ENCODE measurements at regions not wholly inside any gene's neighbourhood (a gene's known extent, or its start where the extent isn't known, plus 50 kb on each side); places are given as distances from the start of the nearest gene placed in this dataset.

DNA sequence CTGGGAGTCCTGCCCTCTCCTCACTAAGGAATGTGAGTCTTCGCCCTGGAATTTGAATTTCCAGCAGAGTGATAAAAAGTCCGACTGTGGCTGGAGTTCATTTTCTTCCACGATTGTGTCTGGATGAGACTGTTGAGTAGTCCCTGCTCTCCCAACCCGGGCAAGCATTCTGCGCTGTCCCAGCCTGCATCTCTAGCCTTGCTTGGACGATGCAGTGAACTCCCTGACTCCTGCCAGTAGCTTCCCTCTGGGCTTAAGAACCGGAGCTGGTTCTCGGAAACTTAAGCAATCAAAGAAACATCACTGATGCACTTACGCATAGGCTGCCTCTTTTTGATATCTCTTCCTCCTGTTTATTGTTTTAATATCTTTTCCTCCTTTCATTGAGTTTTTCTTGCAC is 116.0 kb upstream of the FZD8 start:
- H3K36me3 ChIP-seq (ENCODE audit: control insufficient read depth in 2 of 4, insufficient read depth in 4 of 4, low read length in 3 of 4), result no peaks in the 10 kb centered on the region
- CTCF ChIA-PET (ENCODE audit: partially characterized antibody), result interaction anchor here (1.0 kb wide), 1 partner anchor 63 kb away, joined by 3 read pairs; no protein-coding TSS in a partner anchor
- H4K5ac ChIP-seq (ENCODE audit: insufficient read length, low read depth, low read length), result no peak overlapping the region
- no peak overlapping the region for H4K91ac ChIP-seq (replicated peaks; ENCODE audit: insufficient read length, low read length)
- no peak overlapping the region for H3K23ac ChIP-seq (ENCODE audit: insufficient read length)
- no peak overlapping the region for H2AFZ ChIP-seq (ENCODE audit: low read length)
- POLR2A ChIA-PET (ENCODE audit: partially characterized antibody), result no interaction called here
- no peak for FAIRE-seq
- no peaks in the 10 kb centered on the region for H4K20me1 ChIP-seq (replicated peaks in 1 of 2; ENCODE audit: control insufficient read depth in 1 of 2, insufficient read depth in 2 of 2, low read length in 2 of 2)
- no peaks in the 10 kb centered on the region for H3K23me2 ChIP-seq (ENCODE audit: low read depth, low read length)
- no peak overlapping the region for H3K56ac ChIP-seq (replicated peaks; ENCODE audit: insufficient read length, low read depth, low read length)
- no peak overlapping the region for H2BK15ac ChIP-seq (ENCODE audit: low read length)
- H2BK5ac ChIP-seq (ENCODE audit: low read depth, low read length), result no peak overlapping the region
- H3K79me2 ChIP-seq (ENCODE audit: control insufficient read depth in 1 of 2, insufficient read depth in 2 of 2, low read length in 2 of 2), result no peaks in the 10 kb centered on the region
- no peak overlapping the region for H2BK120ac ChIP-seq (replicated peaks; ENCODE audit: low read depth, low read length)
- WGBS, 2 experiments (ENCODE audit: extremely low coverage in 1 of 2, insufficient coverage in 1 of 2, insufficient read length in 1 of 2, insufficient replicate concordance in 2 of 2, low coverage in 1 of 2, low lambda C conversion rate in 2 of 2, missing lambda C conversion rate in 1 of 2), result 86% methylated on average over 9 of the region's 9 CpGs; no CpG with 5 or more reads in 1 of the 2 experiments
- H3K79me1 ChIP-seq (ENCODE audit: low read depth, low read length), result no peaks in the 10 kb centered on the region
- no peak overlapping the region for H3K4ac ChIP-seq (replicated peaks; ENCODE audit: insufficient read length, low read depth, low read length)
- H3K27ac ChIP-seq (ENCODE audit: low read depth, low read length), result no peak overlapping the region
- no peak overlapping the region for H3K4me2 ChIP-seq (ENCODE audit: insufficient read depth in 1 of 2, low read depth in 2 of 2, low read length in 2 of 2)
- no peak overlapping the region for H3K14ac ChIP-seq (ENCODE audit: insufficient read length)
- H3K9ac ChIP-seq (replicated peaks in 1 of 4; ENCODE audit: extremely low read depth in 1 of 4, low read depth in 3 of 4, low read length in 3 of 4), result no peak overlapping the region
- H3K9me3 ChIP-seq (ENCODE audit: insufficient read depth in 2 of 2, low read depth in 1 of 2, low read length in 1 of 2), result no peaks in the 10 kb centered on the region
- no peak overlapping the region for H3K18ac ChIP-seq (ENCODE audit: extremely low read depth, low read length)
- H3K4me3 ChIP-seq (ENCODE audit: extremely low read depth in 1 of 4, insufficient read depth in 2 of 4, low read depth in 3 of 4, low read length in 4 of 4), result no peak overlapping the region
- H4K8ac ChIP-seq (ENCODE audit: extremely low read depth, insufficient read depth, low read length), result no peak overlapping the region
- no peaks in the 10 kb centered on the region for H3K27me3 ChIP-seq (replicated peaks in 1 of 4; ENCODE audit: control insufficient read depth in 3 of 4, extremely low read depth in 1 of 4, insufficient read depth in 3 of 4, low read length in 3 of 4)
- DNase-seq (ENCODE audit: low read depth in 1 of 2, low spot score in 2 of 2), result no peak
- no peaks in the 10 kb centered on the region for H3K4me1 ChIP-seq (replicated peaks in 1 of 4; ENCODE audit: control insufficient read depth in 3 of 4, insufficient read depth in 4 of 4, low read length in 3 of 4)
- H2AK5ac ChIP-seq (ENCODE audit: low read depth, low read length), result no peak overlapping the region
- H2BK20ac ChIP-seq (ENCODE audit: low read length), result no peak overlapping the region
- no peak overlapping the region for H2BK12ac ChIP-seq (ENCODE audit: low read depth, low read length)
- TF ChIP-seq SP1 (IDR thresholded peaks at IDR 0.05; ENCODE audit: low read depth, low read length), result no peak
- TF ChIP-seq RXRA (IDR thresholded peaks at IDR 0.05; ENCODE audit: insufficient read depth, low read depth, low read length), result no peak
- TF ChIP-seq ZNF274 (IDR thresholded peaks at IDR 0.05; ENCODE audit: borderline replicate concordance, extremely low read depth, low read length), result no peak
- no peak for TF ChIP-seq POU5F1 (IDR thresholded peaks at IDR 0.05; ENCODE audit: low read depth, low read length)
- TF ChIP-seq, protein P1, sequence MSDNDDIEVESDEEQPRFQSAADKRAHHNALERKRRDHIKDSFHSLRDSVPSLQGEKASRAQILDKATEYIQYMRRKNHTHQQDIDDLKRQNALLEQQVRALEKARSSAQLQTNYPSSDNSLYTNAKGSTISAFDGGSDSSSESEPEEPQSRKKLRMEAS (IDR thresholded peaks at IDR 0.05), result no peak
- no peak for TF ChIP-seq SAP30 (IDR thresholded peaks at IDR 0.05; ENCODE audit: insufficient read depth, insufficient replicate concordance, low read length)
